C4-2B (cell line): ENCODE measurements at regions not wholly inside any gene's neighbourhood (a gene's known extent, or its start where the extent isn't known, plus 50 kb on each side); places are given as distances from the start of the nearest gene placed in this dataset.

Experiments used
- H3K27ac ChIP-seq: fragments of 450-650 bp; 2 replicates; pipeline ENCODE4 v1.5.1; 2017
- ZFX ChIP-seq: fragments of 450-650 bp; IDR thresholded peaks from 2 replicates; pipeline ENCODE4 v1.6.1; 2017
- TF ChIP-seq, protein P1 (sequence below): fragments of 450-650 bp; conservative IDR thresholded peaks from 2 replicates; pipeline ENCODE4 v1.5.1; 2017; ENCODE audit warnings: mild to moderate bottlenecking

DNA sequence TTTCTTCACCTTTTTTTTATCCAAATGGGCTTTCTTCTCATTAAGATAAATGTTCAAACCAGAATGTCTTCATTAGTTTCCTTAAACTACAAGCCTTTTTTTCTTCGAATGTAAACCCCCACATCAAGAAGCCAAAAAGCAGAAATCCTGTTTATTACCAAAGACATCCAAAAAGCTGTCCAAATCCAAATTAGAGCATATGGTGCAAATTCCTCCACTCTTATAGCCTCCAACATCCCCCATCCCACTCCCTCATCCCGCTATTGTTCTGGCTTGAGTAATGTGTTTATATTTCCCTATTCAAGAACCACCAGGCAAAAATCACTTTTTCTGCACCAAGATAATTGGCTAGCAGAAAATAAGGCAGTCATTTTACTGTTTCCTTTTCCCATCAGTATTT, 315.1 kb upstream of the ADGRL3 start:
- TF ChIP-seq, protein P1, sequence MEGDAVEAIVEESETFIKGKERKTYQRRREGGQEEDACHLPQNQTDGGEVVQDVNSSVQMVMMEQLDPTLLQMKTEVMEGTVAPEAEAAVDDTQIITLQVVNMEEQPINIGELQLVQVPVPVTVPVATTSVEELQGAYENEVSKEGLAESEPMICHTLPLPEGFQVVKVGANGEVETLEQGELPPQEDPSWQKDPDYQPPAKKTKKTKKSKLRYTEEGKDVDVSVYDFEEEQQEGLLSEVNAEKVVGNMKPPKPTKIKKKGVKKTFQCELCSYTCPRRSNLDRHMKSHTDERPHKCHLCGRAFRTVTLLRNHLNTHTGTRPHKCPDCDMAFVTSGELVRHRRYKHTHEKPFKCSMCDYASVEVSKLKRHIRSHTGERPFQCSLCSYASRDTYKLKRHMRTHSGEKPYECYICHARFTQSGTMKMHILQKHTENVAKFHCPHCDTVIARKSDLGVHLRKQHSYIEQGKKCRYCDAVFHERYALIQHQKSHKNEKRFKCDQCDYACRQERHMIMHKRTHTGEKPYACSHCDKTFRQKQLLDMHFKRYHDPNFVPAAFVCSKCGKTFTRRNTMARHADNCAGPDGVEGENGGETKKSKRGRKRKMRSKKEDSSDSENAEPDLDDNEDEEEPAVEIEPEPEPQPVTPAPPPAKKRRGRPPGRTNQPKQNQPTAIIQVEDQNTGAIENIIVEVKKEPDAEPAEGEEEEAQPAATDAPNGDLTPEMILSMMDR, result no peak
- TF ChIP-seq ZFX, result no peak
- no peak overlapping the region for H3K27ac ChIP-seq

DNA sequence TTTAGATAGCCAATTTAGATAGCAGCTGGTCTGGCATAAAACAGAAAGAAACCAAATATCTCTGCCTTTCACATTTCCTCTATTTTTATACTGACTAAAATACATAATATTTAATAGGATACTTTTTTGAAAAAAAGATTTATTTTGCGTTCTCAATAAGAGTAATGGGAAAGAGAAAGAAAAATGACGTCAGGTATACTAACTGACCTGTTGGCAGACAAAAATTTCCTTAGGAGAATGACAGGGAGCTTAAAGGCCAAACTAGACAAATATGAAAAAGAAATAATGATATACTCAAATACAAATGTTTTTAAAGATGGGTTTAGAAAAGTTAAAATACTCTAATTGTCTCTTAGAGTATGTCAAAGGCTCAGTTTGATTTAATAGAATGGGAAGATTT, 309.4 kb upstream of the ADGRL3 start:
- H3K27ac ChIP-seq, result no peak overlapping the region
- TF ChIP-seq, protein P1, result no peak
- no peak for TF ChIP-seq ZFX

DNA sequence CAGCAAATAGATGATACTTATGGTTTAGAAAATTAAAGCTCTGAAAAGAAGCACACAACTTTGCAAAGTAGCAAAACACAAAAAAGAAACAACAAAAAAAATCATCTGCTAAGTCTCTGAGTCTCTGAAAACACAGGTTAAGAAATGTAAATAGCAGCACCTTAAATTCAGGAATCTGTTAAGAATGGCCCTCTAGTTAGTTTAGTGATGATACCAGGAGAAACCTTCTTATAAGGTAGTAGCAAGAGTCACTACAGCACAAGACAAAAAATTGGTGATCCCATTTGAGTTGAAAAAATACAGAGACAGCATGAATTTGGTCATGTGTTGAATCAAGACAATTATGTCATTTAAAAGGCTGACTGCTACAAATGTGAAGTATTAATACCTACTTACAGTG, 308.2 kb upstream of the ADGRL3 start:
- TF ChIP-seq ZFX, result no peak
- TF ChIP-seq, protein P1, result no peak
- H3K27ac ChIP-seq, result no peak overlapping the region

DNA sequence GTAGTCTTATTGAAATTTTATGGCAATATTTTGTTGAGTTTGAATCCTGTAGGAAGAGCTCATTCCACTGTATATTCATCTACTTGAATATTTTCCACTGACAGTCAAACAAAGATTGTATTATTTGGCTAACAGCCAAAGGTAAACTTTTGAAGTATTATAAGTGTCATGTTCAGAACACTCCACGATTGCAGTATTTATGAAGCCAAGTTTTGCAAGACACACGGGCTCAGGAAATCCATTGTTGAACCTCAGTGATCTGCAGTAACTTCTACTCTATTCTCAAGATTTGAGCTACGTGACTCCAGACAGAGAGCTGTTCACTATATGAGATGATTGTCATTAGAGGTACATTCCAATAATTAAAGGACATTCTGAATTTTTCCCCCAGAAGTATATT, 302.7 kb upstream of the ADGRL3 start:
- no peak overlapping the region for H3K27ac ChIP-seq
- TF ChIP-seq, protein P1, result no peak
- TF ChIP-seq ZFX, result no peak

DNA sequence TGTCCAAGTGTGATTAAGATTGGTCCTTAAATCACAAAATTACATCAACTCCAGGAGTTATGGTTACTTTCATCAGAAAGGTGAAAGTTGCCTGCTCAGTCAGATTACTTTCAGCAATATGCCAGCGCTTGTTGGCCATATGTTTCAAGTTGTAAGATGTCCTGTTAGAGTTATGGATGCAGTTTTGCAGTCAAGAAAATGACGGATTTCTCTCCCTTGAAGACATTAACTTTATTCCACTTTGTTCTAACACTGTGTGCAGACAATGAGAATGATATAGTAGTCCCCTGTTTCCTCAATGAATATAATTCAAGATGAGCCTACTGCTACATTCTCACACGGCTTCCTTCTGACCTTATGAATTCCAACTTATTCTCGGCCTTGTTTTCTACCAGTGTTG, 295.0 kb upstream of the ADGRL3 start:
- H3K27ac ChIP-seq, result no peak overlapping the region
- TF ChIP-seq, protein P1, result no peak
- TF ChIP-seq ZFX, result no peak

DNA sequence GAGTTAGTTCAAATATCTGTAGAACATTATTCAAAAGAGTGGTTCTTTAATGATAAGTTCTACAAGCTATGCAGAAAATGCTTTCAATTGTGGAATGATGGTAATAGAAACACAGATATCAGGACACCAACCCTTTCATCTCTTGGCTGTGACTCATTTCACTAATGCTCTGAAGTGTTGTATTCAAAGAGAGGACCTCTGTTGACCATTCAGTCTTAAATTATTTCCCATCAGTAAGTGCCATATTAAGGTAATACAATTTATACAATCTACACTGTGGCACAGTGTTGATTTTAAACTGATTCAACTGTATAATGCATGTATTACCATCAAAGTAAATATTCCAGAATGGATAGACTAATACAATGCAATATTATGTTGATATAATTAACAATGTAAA, 289.0 kb upstream of the ADGRL3 start:
- H3K27ac ChIP-seq, result no peak overlapping the region
- TF ChIP-seq, protein P1, result no peak
- no peak for TF ChIP-seq ZFX

DNA sequence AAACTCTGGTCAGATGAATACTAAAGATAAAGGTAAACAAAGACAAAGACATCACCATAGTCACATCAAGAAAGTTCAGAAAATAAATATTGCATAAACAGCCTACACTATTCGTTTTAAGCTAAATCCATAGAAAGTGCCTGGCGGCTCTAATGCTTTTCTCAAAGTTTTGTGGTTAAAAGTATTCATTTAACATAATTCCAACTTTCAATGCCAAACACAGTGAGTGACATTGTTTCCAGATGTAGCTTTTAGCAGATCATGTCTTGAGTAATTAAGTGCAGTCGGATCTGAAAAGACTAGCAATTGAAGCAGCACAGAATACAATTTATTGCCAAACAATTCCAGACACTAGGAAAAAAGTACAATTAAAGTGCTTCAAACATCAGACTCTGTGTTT, 287.1 kb upstream of the ADGRL3 start:
- TF ChIP-seq, protein P1, result no peak
- TF ChIP-seq ZFX, result no peak
- no peak overlapping the region for H3K27ac ChIP-seq
